ENCODE measurements at regions not wholly inside any gene's neighbourhood (a gene's known extent, or its start where the extent isn't known, plus 50 kb on each side); places are given as distances from the start of the nearest gene placed in this dataset.

DNA sequence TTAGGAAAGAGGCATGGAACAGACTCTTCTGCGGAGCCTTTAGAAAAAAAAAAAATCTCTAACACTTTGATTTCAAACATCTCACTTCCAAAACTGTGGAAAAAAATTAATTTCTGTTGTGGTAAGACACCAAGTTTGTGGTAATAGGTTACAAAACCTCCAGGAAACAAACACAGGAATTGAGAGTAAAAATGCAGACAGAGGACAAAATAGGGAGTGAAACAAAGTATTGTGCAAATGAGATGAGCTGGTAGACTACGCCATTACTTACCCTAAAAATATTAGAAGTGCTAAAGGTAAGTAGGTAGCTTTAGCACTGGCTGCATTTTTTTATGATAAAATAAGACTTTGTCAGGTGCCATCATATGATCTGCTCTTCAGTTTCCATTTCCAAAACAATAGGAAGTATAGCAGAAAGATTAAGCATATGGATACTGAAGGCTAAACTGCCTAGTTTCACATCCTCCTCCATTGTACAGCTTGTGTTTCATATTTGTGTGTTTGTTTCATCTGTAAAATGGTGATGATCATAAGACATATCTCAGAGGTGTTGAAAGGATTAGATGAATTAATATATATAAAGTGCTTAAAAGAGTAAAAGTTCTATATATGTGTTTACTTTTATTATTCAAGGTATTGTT, 309.2 kb downstream of the NR4A2 start:
- WGBS, 2 experiments (ENCODE audit: extremely low coverage in 2 of 2, insufficient read length in 1 of 2) = no CpG with 5 or more reads among the region's 2 CpGs
- Histone ChIP-seq H2BK120ac (ENCODE audit: low read depth, low read length) (no peak overlapping the region), H2AK9ac (replicated peaks; ENCODE audit: low read depth, low read length, poor library complexity) (no peak overlapping the region), H2BK20ac (ENCODE audit: low read depth, low read length) (no peak overlapping the region), H3K36me3 (ENCODE audit: control insufficient read depth, insufficient read depth, low read length) (no peaks in the 10 kb centered on the region), H2AK5ac (ENCODE audit: low read depth, low read length) (no peak overlapping the region), H4K20me1 (ENCODE audit: insufficient read depth, low read length) (no peaks in the 10 kb centered on the region), H3K4me3 (ENCODE audit: insufficient read depth, low read depth, low read length) (no peak overlapping the region), H3K9ac (ENCODE audit: low read depth, low read length) (no peak overlapping the region), H3K4me2 (ENCODE audit: low read depth, low read length) (no peak overlapping the region), H3K4me1 (ENCODE audit: control insufficient read depth, insufficient read depth, low read length) (no peaks in the 10 kb centered on the region), H3K27me3 (ENCODE audit: control insufficient read depth, insufficient read depth, low read length) (no peaks in the 10 kb centered on the region), H4K5ac (ENCODE audit: low read depth, low read length) (no peak overlapping the region), H3K23ac (ENCODE audit: low read depth, low read length) (no peak overlapping the region), H2BK5ac (ENCODE audit: low read depth, low read length, poor library complexity, severe bottlenecking) (no peak overlapping the region), H3K9me3 (ENCODE audit: control insufficient read depth, insufficient read depth, low read length) (0 out of 2 replicates have a peak, but pooled peaks cover 2% of the 10 kb centered on the region), H2AFZ (replicated peaks; ENCODE audit: low read length, poor library complexity) (no peak overlapping the region), H3K18ac (ENCODE audit: low read depth, low read length) (no peak overlapping the region), H4K91ac (ENCODE audit: insufficient read depth, low read depth, low read length) (no peak overlapping the region), H4K8ac (ENCODE audit: low read depth in 2 of 2, low read length in 2 of 2) (no peak overlapping the region), H2BK15ac (ENCODE audit: low read depth, low read length) (no peak overlapping the region), H3K4ac (ENCODE audit: low read depth, low read length) (no peak overlapping the region), H3K14ac (replicated peaks; ENCODE audit: low read depth, low read length) (no peak overlapping the region), H3K79me1 (ENCODE audit: low read depth in 1 of 2, low read length in 2 of 2) (no peaks in the 10 kb centered on the region), H3K27ac (ENCODE audit: insufficient read depth, low read length) (no peak overlapping the region), H3K9me1 (ENCODE audit: insufficient read depth, low read length) (no peaks in the 10 kb centered on the region), H3K56ac (ENCODE audit: extremely low read depth, insufficient read depth, low read length) (no peak overlapping the region)
- no peak for DNase-seq
- TF ChIP-seq MXI1 (IDR thresholded peaks at IDR 0.05; ENCODE audit: borderline replicate concordance, low read depth, low read length) (no peak), BHLHE40 (IDR thresholded peaks at IDR 0.05; ENCODE audit: low read depth, low read length) (no peak)
- CTCF ChIA-PET = no interaction called here
- POLR2A ChIA-PET (ENCODE audit: unreplicated experiment) = no interaction called here
- dilution Hi-C loops (cut with HindIII; ENCODE audit: low sequenced_read_pairs, unreplicated experiment) (no loop called here), in situ Hi-C loops (cut with MboI; ENCODE audit: low sequenced_read_pairs) (no loop called here), intact Hi-C loops (cut with micrococcal nuclease) (no loop called here)
- BruUV-seq (replicated peaks) = no TSS peak
- no peak for ATAC-seq (ENCODE audit: low read depth)

All from IMR-90 (cell line).